Loucy (cell line): ENCODE measurements at regions not wholly inside any gene's neighbourhood (a gene's known extent, or its start where the extent isn't known, plus 50 kb on each side); places are given as distances from the start of the nearest gene placed in this dataset.

Experiments
- H2AFZ ChIP-seq: fragments of 200-600 bp; sonication (generic); 2 replicates; pipeline ENCODE4 v1.6.0; 2016; ENCODE audit warnings: antibody characterized with exemption, mild to moderate bottlenecking, low read length, moderate library complexity
- H3F3A ChIP-seq: fragments of 200-600 bp; 2 replicates; pipeline ENCODE4 v1.6.0; 2016; ENCODE audit warnings: antibody characterized with exemption, low read depth, mild to moderate bottlenecking
- H3K27me3 ChIP-seq: fragments of 200-600 bp; sonication (generic); 2 replicates; pipeline ENCODE4 v1.6.1; 2014; ENCODE audit warnings: low read length, mild to moderate bottlenecking; ENCODE audit not compliant: insufficient read depth, poor library complexity, severe bottlenecking
- H3K36me3 ChIP-seq: fragments of 200-600 bp; sonication (generic); 2 replicates; pipeline ENCODE4 v1.6.1; 2016; ENCODE audit warnings: low read length; ENCODE audit not compliant: insufficient read depth
- H3K4me1 ChIP-seq: fragments of 200-600 bp; sonication (generic); 2 replicates; pipeline ENCODE4 v1.5.1; 2014; ENCODE audit warnings: low read length, mild to moderate bottlenecking; ENCODE audit not compliant: insufficient read depth, poor library complexity, severe bottlenecking
- H3K4me2 ChIP-seq: fragments of 200-600 bp; sonication (generic); 2 replicates; pipeline ENCODE4 v1.6.0; 2014; ENCODE audit warnings: antibody characterized with exemption, low read length, low read depth, mild to moderate bottlenecking; ENCODE audit not compliant: poor library complexity, severe bottlenecking
- H3K4me3 ChIP-seq: fragments of 200-600 bp; sonication (generic); 2 replicates; pipeline ENCODE4 v1.5.1; 2014; ENCODE audit warnings: low read length, mild to moderate bottlenecking, mixed read lengths; ENCODE audit not compliant: poor library complexity, severe bottlenecking
- H3K79me2 ChIP-seq: fragments of 200-600 bp; sonication (generic); 2 replicates; pipeline ENCODE4 v1.6.1; 2014; ENCODE audit warnings: low read length; ENCODE audit not compliant: insufficient read depth
- H3K9ac ChIP-seq: fragments of 200-600 bp; sonication (generic); 2 replicates; pipeline ENCODE4 v1.6.0; 2014; ENCODE audit warnings: mild to moderate bottlenecking, low read depth, low read length, moderate library complexity; ENCODE audit not compliant: poor library complexity, severe bottlenecking
- H3K9me2 ChIP-seq: fragments of 200-600 bp; sonication (generic); replicated peaks from 2 replicates; pipeline ENCODE4 v1.6.1; 2016; ENCODE audit warnings: low read depth, low read length, mixed read lengths
- H3K9me3 ChIP-seq: fragments of 200-600 bp; sonication (generic); 2 replicates; pipeline ENCODE4 v1.6.1; 2014; ENCODE audit warnings: mild to moderate bottlenecking, antibody characterized with exemption, low read length, low read depth; ENCODE audit not compliant: insufficient read depth
- H4K20me1 ChIP-seq: fragments of 200-600 bp; sonication (generic); 2 replicates; pipeline ENCODE4 v1.6.0; 2014; ENCODE audit warnings: antibody characterized with exemption, low read length, mild to moderate bottlenecking; ENCODE audit not compliant: insufficient read depth, poor library complexity, severe bottlenecking
- CTCF ChIP-seq: fragments of 200-600 bp; sonication (generic); conservative IDR thresholded peaks from 2 replicates; pipeline ENCODE4 v1.5.1; 2014; ENCODE audit warnings: mild to moderate bottlenecking, antibody characterized with exemption, low read length
- EZH2phosphoT487 ChIP-seq: fragments of 200-600 bp; IDR thresholded peaks from 2 replicates; pipeline ENCODE4 v1.6.1; 2018; ENCODE audit warnings: antibody characterized with exemption, mild to moderate bottlenecking, moderate library complexity, borderline replicate concordance

- H3K4me1 ChIP-seq, result no peaks in the 10 kb centered on the region
- H2AFZ ChIP-seq, result no peak overlapping the region
- H3K9me3 ChIP-seq, result peaks cover 4% of the 10 kb centered on the region; the same call in 1 of the 2 replicates
- H3K9ac ChIP-seq, result no peak overlapping the region
- no peaks in the 10 kb centered on the region for H3K36me3 ChIP-seq
- no peaks in the 10 kb centered on the region for H3F3A ChIP-seq
- no peaks in the 10 kb centered on the region for H3K27me3 ChIP-seq
- H3K9me2 ChIP-seq, result no peaks in the 10 kb centered on the region; the same call in 1 of the 2 replicates
- TF ChIP-seq EZH2phosphoT487 (no peak), CTCF (no peak)
- no peak overlapping the region for H3K4me2 ChIP-seq
- no peaks in the 10 kb centered on the region for H3K79me2 ChIP-seq
- no peaks in the 10 kb centered on the region for H4K20me1 ChIP-seq
- H3K4me3 ChIP-seq, result no peak overlapping the region
These were observed 84.8 kb downstream of the ADCYAP1 start for GRCh38 chr18:989425-989824.

- H3K9me3 ChIP-seq, result peaks cover 4% of the 10 kb centered on the region; the same call in 1 of the 2 replicates
- TF ChIP-seq CTCF (no peak), EZH2phosphoT487 (no peak)
- H4K20me1 ChIP-seq, result no peaks in the 10 kb centered on the region
- H3K4me1 ChIP-seq, result no peaks in the 10 kb centered on the region
- no peak overlapping the region for H3K4me3 ChIP-seq
- no peaks in the 10 kb centered on the region for H3K79me2 ChIP-seq
- H3K27me3 ChIP-seq, result no peaks in the 10 kb centered on the region
- no peaks in the 10 kb centered on the region; the same call in 1 of the 2 replicates for H3K9me2 ChIP-seq
- H3K36me3 ChIP-seq, result no peaks in the 10 kb centered on the region
- H3F3A ChIP-seq, result no peaks in the 10 kb centered on the region
- no peak overlapping the region for H2AFZ ChIP-seq
- H3K9ac ChIP-seq, result no peak overlapping the region
- H3K4me2 ChIP-seq, result no peak overlapping the region
These were observed 85.5 kb downstream of the ADCYAP1 start for GRCh38 chr18:990197-990596.

DNA sequence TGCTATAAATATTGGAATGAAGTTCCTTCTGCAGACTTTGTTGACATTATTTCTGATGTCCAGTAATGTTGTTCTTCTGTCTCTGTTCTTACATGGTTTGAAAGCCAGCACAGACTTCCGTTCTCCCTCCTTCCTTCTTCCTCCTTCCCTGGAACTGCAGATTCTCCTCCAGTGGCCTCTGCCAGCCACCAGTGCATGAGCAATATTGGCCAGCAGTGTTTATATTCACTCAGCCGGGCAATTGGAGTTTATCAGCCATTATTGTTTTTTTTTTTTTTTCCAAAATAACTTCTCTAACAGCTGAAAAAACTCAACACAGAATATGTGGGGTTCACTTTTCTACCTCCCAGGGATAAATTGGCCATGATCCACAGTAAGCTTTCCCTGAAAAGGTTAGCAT, 86.8 kb downstream of the ADCYAP1 start:
- Histone ChIP-seq H3F3A (no peaks in the 10 kb centered on the region), H3K9me2 (no peaks in the 10 kb centered on the region), H3K4me1 (no peaks in the 10 kb centered on the region), H3K9ac (no peak overlapping the region), H2AFZ (no peak overlapping the region), H3K27me3 (no peaks in the 10 kb centered on the region), H4K20me1 (no peaks in the 10 kb centered on the region), H3K79me2 (no peaks in the 10 kb centered on the region), H3K4me3 (no peak overlapping the region), H3K9me3 (peaks cover 4% of the 10 kb centered on the region; the same call in 1 of the 2 replicates), H3K4me2 (no peak overlapping the region), H3K36me3 (no peaks in the 10 kb centered on the region)
- no peak for TF ChIP-seq EZH2phosphoT487
- no peak for TF ChIP-seq CTCF
